ENCODE measurements at regions not wholly inside any gene's neighbourhood (a gene's known extent, or its start where the extent isn't known, plus 50 kb on each side); places are given as distances from the start of the nearest gene placed in this dataset.

- no peak for DNase-seq
Measured at GRCh38 chr6:51335543-51335942, 516.9 kb downstream of the TFAP2B start.

GRCh38 chr6:51336185-51336584, 517.5 kb downstream of the TFAP2B start:
- DNase-seq = no peak

GRCh38 chr6:51337277-51337676, 518.6 kb downstream of the TFAP2B start:
- no peak for DNase-seq

- DNase-seq = no peak
Measured at GRCh38 chr6:51339108-51339507, 520.4 kb downstream of the TFAP2B start.

- no peak for DNase-seq
Measured at GRCh38 chr6:51339728-51340127, 521.1 kb downstream of the TFAP2B start.

- no peak for DNase-seq
Measured at GRCh38 chr6:51342393-51342792, 523.7 kb downstream of the TFAP2B start.

- no peak for DNase-seq
Measured at GRCh38 chr6:51349857-51350256, 531.2 kb downstream of the TFAP2B start.

- DNase-seq = no peak
Measured at GRCh38 chr6:51350308-51350904, 531.7 kb downstream of the TFAP2B start.

- no peak for DNase-seq
Measured at GRCh38 chr6:51352506-51353029, 533.9 kb downstream of the TFAP2B start.

- DNase-seq = no peak
Measured at GRCh38 chr6:51360287-51360686, 541.6 kb downstream of the TFAP2B start.

GRCh38 chr6:51365566-51365965, 546.9 kb downstream of the TFAP2B start:
- DNase-seq = no peak

- DNase-seq = no peak
Measured at GRCh38 chr6:51369485-51369884, 550.8 kb downstream of the TFAP2B start.

- no peak for DNase-seq
Measured at GRCh38 chr6:51382847-51383246, 564.2 kb downstream of the TFAP2B start.

GRCh38 chr6:51384736-51385135, 566.1 kb downstream of the TFAP2B start:
- no peak for DNase-seq

GRCh38 chr6:51386347-51386836, 567.7 kb downstream of the TFAP2B start:
- no peak for DNase-seq

- DNase-seq = no peak
Measured at GRCh38 chr6:51387907-51388306, 569.2 kb downstream of the TFAP2B start.

- no peak for DNase-seq
Measured at GRCh38 chr6:51394061-51394460, 575.4 kb downstream of the TFAP2B start.

GRCh38 chr6:51396583-51396982, 577.9 kb downstream of the TFAP2B start:
- DNase-seq = no peak

- DNase-seq = no peak
Measured at GRCh38 chr6:51398064-51398705, 579.5 kb downstream of the TFAP2B start.

- no peak for DNase-seq
Measured at GRCh38 chr6:51398793-51399192, 580.1 kb downstream of the TFAP2B start.

GRCh38 chr6:51410453-51410852, 591.8 kb downstream of the TFAP2B start:
- no peak for DNase-seq

GRCh38 chr6:51411496-51412125, 592.9 kb downstream of the TFAP2B start:
- no peak for DNase-seq

GRCh38 chr6:51414361-51414760, 595.7 kb downstream of the TFAP2B start:
- DNase-seq = no peak

- no peak for DNase-seq
Measured at GRCh38 chr6:51415501-51415900, 596.8 kb downstream of the TFAP2B start.

Data from femur (tissue), 1 donor.